ENCODE measurements at regions not wholly inside any gene's neighbourhood (a gene's known extent, or its start where the extent isn't known, plus 50 kb on each side); places are given as distances from the start of the nearest gene placed in this dataset.
A peak's percentile ranks its signal among the peaks of the same experiment; 100 is the strongest.

GRCh38 chr2:224110811-224111210 is 71.7 kb upstream of the SERPINE2 start:
- Histone ChIP-seq H3K23ac (ENCODE audit: insufficient read length) (no peak overlapping the region), H3K18ac (ENCODE audit: extremely low read depth, low read length) (no peak overlapping the region), H2BK20ac (ENCODE audit: low read length) (no peak overlapping the region), H3K4me2 (ENCODE audit: insufficient read depth in 1 of 2, low read depth in 2 of 2, low read length in 2 of 2) (no peak overlapping the region), H2BK12ac (ENCODE audit: low read depth, low read length) (no peak overlapping the region), H3K27me3 (replicated peaks in 1 of 4; ENCODE audit: control insufficient read depth in 3 of 4, extremely low read depth in 1 of 4, insufficient read depth in 3 of 4, low read length in 3 of 4) (peaks cover 0 to 1% (median 0%) of the 10 kb centered on the region in 4 experiments; a peak in 1 of 7 replicates), H3K9me3 (ENCODE audit: insufficient read depth in 2 of 2, low read depth in 1 of 2, low read length in 1 of 2) (no peaks in the 10 kb centered on the region), H2BK5ac (ENCODE audit: low read depth, low read length) (peak overlapping the region; percentile 35; the same call in 1 of the 2 replicates), H3K23me2 (ENCODE audit: low read depth, low read length) (no peaks in the 10 kb centered on the region), H4K5ac (ENCODE audit: insufficient read length, low read depth, low read length) (no peak overlapping the region), H2BK15ac (ENCODE audit: low read length) (0 out of 2 replicates have a peak overlapping the region, but pooled peaks have one; percentile 46), H2AK5ac (ENCODE audit: low read depth, low read length) (no peak overlapping the region), H3K79me1 (ENCODE audit: low read depth, low read length) (no peaks in the 10 kb centered on the region), H3K36me3 (ENCODE audit: control insufficient read depth in 2 of 4, insufficient read depth in 4 of 4, low read length in 3 of 4) (no peaks in the 10 kb centered on the region), H3K56ac (replicated peaks; ENCODE audit: insufficient read length, low read depth, low read length) (no peak overlapping the region), H4K91ac (replicated peaks; ENCODE audit: insufficient read length, low read length) (no peak overlapping the region), H2BK120ac (replicated peaks; ENCODE audit: low read depth, low read length) (no peak overlapping the region), H3K4ac (replicated peaks; ENCODE audit: insufficient read length, low read depth, low read length) (no peak overlapping the region), H3K4me1 (replicated peaks in 1 of 4; ENCODE audit: control insufficient read depth in 3 of 4, insufficient read depth in 4 of 4, low read length in 3 of 4) (peaks cover 0 to 3% (median 2%) of the 10 kb centered on the region in 4 experiments; a peak in 4 of 7 replicates), H3K79me2 (ENCODE audit: control insufficient read depth in 1 of 2, insufficient read depth in 2 of 2, low read length in 2 of 2) (no peaks in the 10 kb centered on the region), H2AFZ (ENCODE audit: low read length) (no peak overlapping the region), H4K8ac (ENCODE audit: extremely low read depth, insufficient read depth, low read length) (no peak overlapping the region), H3K14ac (ENCODE audit: insufficient read length) (no peak overlapping the region), H3K4me3 (ENCODE audit: extremely low read depth in 1 of 4, insufficient read depth in 2 of 4, low read depth in 3 of 4, low read length in 4 of 4) (no peak overlapping the region), H4K20me1 (replicated peaks in 1 of 2; ENCODE audit: control insufficient read depth in 1 of 2, insufficient read depth in 2 of 2, low read length in 2 of 2) (no peaks in the 10 kb centered on the region), H3K27ac (ENCODE audit: low read depth, low read length) (no peak overlapping the region), H3K9ac (replicated peaks in 1 of 4; ENCODE audit: extremely low read depth in 1 of 4, low read depth in 3 of 4, low read length in 3 of 4) (no peak overlapping the region)
- CTCF ChIA-PET (ENCODE audit: partially characterized antibody), result interaction anchor here (0.8 to 2.8 kb wide), 10 partner anchors 9 to 172 kb away, joined by 3 to 15 read pairs (median 4); no protein-coding TSS in a partner anchor
- POLR2A ChIA-PET (ENCODE audit: partially characterized antibody), result no interaction called here
- 97% methylated on average over 6 of the region's 6 CpGs; no CpG with 5 or more reads in 1 of the 2 experiments for WGBS, 2 experiments (ENCODE audit: extremely low coverage in 1 of 2, insufficient coverage in 1 of 2, insufficient read length in 1 of 2, insufficient replicate concordance in 2 of 2, low coverage in 1 of 2, low lambda C conversion rate in 2 of 2, missing lambda C conversion rate in 1 of 2)
- no peak for FAIRE-seq
- no peak for DNase-seq (ENCODE audit: low read depth in 1 of 2, low spot score in 2 of 2)
- no peak for TF ChIP-seq MAFK (IDR thresholded peaks at IDR 0.05; ENCODE audit: low read depth, low read length)
- no peak for TF ChIP-seq SIN3A (conservative IDR thresholded peaks at IDR 0.05 in 1 of 2, IDR thresholded peaks at IDR 0.05 in 1 of 2; ENCODE audit: low read depth in 1 of 2, low read length in 2 of 2)
- TF ChIP-seq CBX8 (IDR thresholded peaks at IDR 0.05; ENCODE audit: borderline replicate concordance, low read depth, low read length), result no peak
- TF ChIP-seq CHD2 (IDR thresholded peaks at IDR 0.05; ENCODE audit: low read length), result no peak
- no peak for TF ChIP-seq TEAD4 (IDR thresholded peaks at IDR 0.05; ENCODE audit: low read depth, low read length)
- TF ChIP-seq MAX (IDR thresholded peaks at IDR 0.05), result no peak
- TF ChIP-seq KDM4A (IDR thresholded peaks at IDR 0.05; ENCODE audit: low read depth, low read length, severe bottlenecking), result no peak
- no peak for TF ChIP-seq POU5F1 (IDR thresholded peaks at IDR 0.05; ENCODE audit: low read depth, low read length)
- TF ChIP-seq, protein P1, sequence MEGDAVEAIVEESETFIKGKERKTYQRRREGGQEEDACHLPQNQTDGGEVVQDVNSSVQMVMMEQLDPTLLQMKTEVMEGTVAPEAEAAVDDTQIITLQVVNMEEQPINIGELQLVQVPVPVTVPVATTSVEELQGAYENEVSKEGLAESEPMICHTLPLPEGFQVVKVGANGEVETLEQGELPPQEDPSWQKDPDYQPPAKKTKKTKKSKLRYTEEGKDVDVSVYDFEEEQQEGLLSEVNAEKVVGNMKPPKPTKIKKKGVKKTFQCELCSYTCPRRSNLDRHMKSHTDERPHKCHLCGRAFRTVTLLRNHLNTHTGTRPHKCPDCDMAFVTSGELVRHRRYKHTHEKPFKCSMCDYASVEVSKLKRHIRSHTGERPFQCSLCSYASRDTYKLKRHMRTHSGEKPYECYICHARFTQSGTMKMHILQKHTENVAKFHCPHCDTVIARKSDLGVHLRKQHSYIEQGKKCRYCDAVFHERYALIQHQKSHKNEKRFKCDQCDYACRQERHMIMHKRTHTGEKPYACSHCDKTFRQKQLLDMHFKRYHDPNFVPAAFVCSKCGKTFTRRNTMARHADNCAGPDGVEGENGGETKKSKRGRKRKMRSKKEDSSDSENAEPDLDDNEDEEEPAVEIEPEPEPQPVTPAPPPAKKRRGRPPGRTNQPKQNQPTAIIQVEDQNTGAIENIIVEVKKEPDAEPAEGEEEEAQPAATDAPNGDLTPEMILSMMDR (IDR thresholded peaks at IDR 0.05; ENCODE audit: control extremely low read depth in 1 of 3, insufficient read depth in 1 of 3, low read depth in 1 of 3, low read length in 3 of 3), result no peak; a peak in 1 of 4 replicates
- TF ChIP-seq CHD1 (IDR thresholded peaks at IDR 0.05; ENCODE audit: low read depth, low read length), result no peak
- TF ChIP-seq ZNF274 (IDR thresholded peaks at IDR 0.05; ENCODE audit: borderline replicate concordance, extremely low read depth, low read length), result no peak
- no peak for TF ChIP-seq RXRA (IDR thresholded peaks at IDR 0.05; ENCODE audit: insufficient read depth, low read depth, low read length)
